Liver (tissue), 8 donors: ENCODE measurements at regions not wholly inside any gene's neighbourhood (a gene's known extent, or its start where the extent isn't known, plus 50 kb on each side); places are given as distances from the start of the nearest gene placed in this dataset.

Source experiments
- DNase-seq: peaks from one replicate; pipeline ENCODE4 v3.0.0-alpha.2; 2017; ENCODE audit warnings: low spot score
- H3K27ac ChIP-seq, 2 donors: one replicate each; pipeline ENCODE4 v1.7.0; 2013; ENCODE audit warnings: inconsistent platforms in 2 of 2, low read length in 2 of 2, control low read depth in 1 of 2, low read depth in 1 of 2, mild to moderate bottlenecking in 1 of 2
- H3K27me3 ChIP-seq, 4 donors: one replicate each; pipeline versions ENCODE4 v1.6.1 to v1.7.0; 2013; ENCODE audit warnings: low read length in 3 of 4, inconsistent platforms in 1 of 4, mild to moderate bottlenecking in 1 of 4, moderate library complexity in 1 of 4; ENCODE audit not compliant: control insufficient read depth in 4 of 4, insufficient read depth in 4 of 4
- H3K36me3 ChIP-seq, 4 donors: one replicate each; pipeline versions ENCODE4 v1.6.1 to v1.7.0; 2013; ENCODE audit warnings: low read length in 3 of 4, mild to moderate bottlenecking in 3 of 4, low read depth in 1 of 4, moderate library complexity in 1 of 4; ENCODE audit not compliant: control insufficient read depth in 4 of 4, insufficient read depth in 3 of 4
- H3K4me1 ChIP-seq, 4 donors: one replicate each; pipeline versions ENCODE4 v1.6.1 to v1.7.0; 2013; ENCODE audit warnings: low read length in 3 of 4, mild to moderate bottlenecking in 3 of 4, moderate library complexity in 1 of 4; ENCODE audit not compliant: control insufficient read depth in 4 of 4, insufficient read depth in 4 of 4
- H3K4me3 ChIP-seq, 3 donors: one replicate each; pipeline versions ENCODE4 v1.6.1 to v1.7.0; 2013; ENCODE audit warnings: low read length in 3 of 3, control low read depth in 1 of 3, low read depth in 1 of 3, mild to moderate bottlenecking in 1 of 3
- H3K9ac ChIP-seq, 2 donors: one replicate each; pipeline ENCODE4 v1.7.0; 2013; ENCODE audit warnings: low read length in 2 of 2, mild to moderate bottlenecking in 2 of 2, moderate library complexity in 2 of 2, control low read depth in 1 of 2, low read depth in 1 of 2
- H3K9me3 ChIP-seq, 4 donors: one replicate each; pipeline versions ENCODE4 v1.6.1 to v1.7.0; 2013; ENCODE audit warnings: low read length in 3 of 4; ENCODE audit not compliant: control insufficient read depth in 4 of 4
- ATF3 ChIP-seq: IDR thresholded peaks from 2 replicates; pipeline ENCODE4 v1.6.1; 2016; ENCODE audit warnings: antibody characterized with exemption
- CTCF ChIP-seq: fragments of 150-350 bp; IDR thresholded peaks from 2 replicates; pipeline ENCODE4 v1.5.1; 2017; ENCODE audit warnings: improper control_type of control experiment, low read depth, low read length; ENCODE audit not compliant: missing input control
- FOXA1 ChIP-seq: IDR thresholded peaks from 2 replicates; pipeline ENCODE4 v1.6.1; 2016; ENCODE audit warnings: antibody characterized with exemption
- FOXA2 ChIP-seq: IDR thresholded peaks from 2 replicates; pipeline ENCODE4 v1.6.1; 2016; ENCODE audit warnings: antibody characterized with exemption
- GABPA ChIP-seq, 2 donors: IDR thresholded peaks in 1 of 2; conservative IDR thresholded peaks in 1 of 2; 2 replicates each; pipeline ENCODE4 v1.6.1; 2016; ENCODE audit warnings: antibody characterized with exemption in 2 of 2, mild to moderate bottlenecking in 1 of 2, moderate library complexity in 1 of 2
- HNF4A ChIP-seq, 2 donors: conservative IDR thresholded peaks; 2 replicates each; pipeline ENCODE4 v1.6.1; 2016; ENCODE audit warnings: antibody characterized with exemption in 2 of 2, mild to moderate bottlenecking in 2 of 2
- HNF4G ChIP-seq: IDR thresholded peaks from 2 replicates; pipeline ENCODE4 v1.6.1; 2016; ENCODE audit warnings: antibody characterized with exemption
- JUND ChIP-seq, 2 donors: IDR thresholded peaks; 2 replicates each; pipeline ENCODE4 v1.6.1; 2016; ENCODE audit warnings: antibody characterized with exemption in 2 of 2
- NR2F2 ChIP-seq: IDR thresholded peaks from 2 replicates; pipeline ENCODE4 v1.6.1; 2016; ENCODE audit warnings: antibody characterized with exemption
- RAD21 ChIP-seq, 2 donors: IDR thresholded peaks; 2 replicates each; pipeline ENCODE4 v1.6.1; 2016; ENCODE audit warnings: antibody characterized with exemption in 2 of 2, mild to moderate bottlenecking in 2 of 2
- RXRA ChIP-seq, 2 donors: IDR thresholded peaks; 2 replicates each; pipeline ENCODE4 v1.6.1; 2017 to 2018; ENCODE audit warnings: antibody characterized with exemption in 2 of 2, mild to moderate bottlenecking in 1 of 2
- SP1 ChIP-seq: IDR thresholded peaks from 2 replicates; pipeline ENCODE4 v1.6.1; 2018; ENCODE audit warnings: antibody characterized with exemption, mild to moderate bottlenecking
- TAF1 ChIP-seq: conservative IDR thresholded peaks from 2 replicates; pipeline ENCODE4 v1.6.1; 2016; ENCODE audit warnings: antibody characterized with exemption, mild to moderate bottlenecking
- YY1 ChIP-seq: IDR thresholded peaks from 2 replicates; pipeline ENCODE4 v1.6.1; 2016; ENCODE audit warnings: antibody characterized with exemption, mild to moderate bottlenecking
- ZBTB33 ChIP-seq: IDR thresholded peaks from 2 replicates; pipeline ENCODE4 v1.6.1; 2016; ENCODE audit warnings: antibody characterized with exemption
- WGBS: extraction: QIAGEN DNeasy Blood & Tissue Kit; methylation state at CpG from one replicate; pipeline ENCODE4 v1.1.7; 2013; 5-methylcytosine and 5-hydroxymethylcytosine counted together
- TF ChIP-seq, protein P1 (sequence below): IDR thresholded peaks from 2 replicates; pipeline ENCODE4 v1.6.1; 2016; ENCODE audit warnings: antibody characterized with exemption
- TF ChIP-seq, protein P2 (sequence below): IDR thresholded peaks from 2 replicates; pipeline ENCODE4 v1.6.1; 2016; ENCODE audit warnings: antibody characterized with exemption, mild to moderate bottlenecking
- donor health status: healthy.
- donor health status: healthy.
- donor health status: healthy.
- donor health status: healthy.
- donor health status: healthy.

DNA sequence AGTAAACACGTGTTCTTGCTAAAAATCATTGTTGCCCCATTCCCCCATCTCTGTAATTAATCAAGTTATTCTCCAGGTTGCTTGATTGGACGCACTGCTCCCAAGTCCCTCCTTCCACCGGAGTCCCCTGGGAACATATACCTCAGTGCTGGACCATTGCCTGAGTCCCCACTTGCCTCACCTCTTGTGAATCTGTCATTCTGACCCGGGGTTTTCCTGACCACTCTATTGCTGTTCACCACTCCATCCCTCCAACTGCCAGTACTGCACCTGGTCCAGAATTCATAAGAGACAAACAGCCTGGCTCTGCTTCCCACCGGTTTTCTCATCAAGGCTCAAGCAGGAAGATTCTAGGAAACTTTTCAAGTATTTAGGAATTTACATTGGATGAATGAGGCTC lies 555.9 kb downstream of the VRK1 start:
- Histone ChIP-seq H3K4me3 (no peak overlapping the region), H3K27me3 (no peaks in the 10 kb centered on the region), H3K4me1 (peaks cover 0 to 14% (median 9%) of the 10 kb centered on the region in 4 donors), H3K9me3 (no peaks in the 10 kb centered on the region), H3K9ac (no peak overlapping the region), H3K27ac (no peak overlapping the region), H3K36me3 (no peaks in the 10 kb centered on the region)
- no peak for TF ChIP-seq SP1
- TF ChIP-seq, protein P1, sequence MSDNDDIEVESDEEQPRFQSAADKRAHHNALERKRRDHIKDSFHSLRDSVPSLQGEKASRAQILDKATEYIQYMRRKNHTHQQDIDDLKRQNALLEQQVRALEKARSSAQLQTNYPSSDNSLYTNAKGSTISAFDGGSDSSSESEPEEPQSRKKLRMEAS: no peak
- TF ChIP-seq HNF4G: no peak
- TF ChIP-seq RXRA (IDR thresholded peaks at IDR 0.05): no peak
- no peak for TF ChIP-seq JUND (IDR thresholded peaks at IDR 0.05)
- TF ChIP-seq FOXA2: no peak
- TF ChIP-seq ZBTB33: no peak
- no peak for TF ChIP-seq CTCF
- no peak for TF ChIP-seq YY1
- TF ChIP-seq ATF3: no peak
- no peak for TF ChIP-seq HNF4A (conservative IDR thresholded peaks at IDR 0.05)
- TF ChIP-seq RAD21 (IDR thresholded peaks at IDR 0.05): no peak
- no peak for TF ChIP-seq GABPA (IDR thresholded peaks at IDR 0.05 in 1 of 2, conservative IDR thresholded peaks at IDR 0.05 in 1 of 2)
- no peak for TF ChIP-seq NR2F2
- TF ChIP-seq, protein P2, sequence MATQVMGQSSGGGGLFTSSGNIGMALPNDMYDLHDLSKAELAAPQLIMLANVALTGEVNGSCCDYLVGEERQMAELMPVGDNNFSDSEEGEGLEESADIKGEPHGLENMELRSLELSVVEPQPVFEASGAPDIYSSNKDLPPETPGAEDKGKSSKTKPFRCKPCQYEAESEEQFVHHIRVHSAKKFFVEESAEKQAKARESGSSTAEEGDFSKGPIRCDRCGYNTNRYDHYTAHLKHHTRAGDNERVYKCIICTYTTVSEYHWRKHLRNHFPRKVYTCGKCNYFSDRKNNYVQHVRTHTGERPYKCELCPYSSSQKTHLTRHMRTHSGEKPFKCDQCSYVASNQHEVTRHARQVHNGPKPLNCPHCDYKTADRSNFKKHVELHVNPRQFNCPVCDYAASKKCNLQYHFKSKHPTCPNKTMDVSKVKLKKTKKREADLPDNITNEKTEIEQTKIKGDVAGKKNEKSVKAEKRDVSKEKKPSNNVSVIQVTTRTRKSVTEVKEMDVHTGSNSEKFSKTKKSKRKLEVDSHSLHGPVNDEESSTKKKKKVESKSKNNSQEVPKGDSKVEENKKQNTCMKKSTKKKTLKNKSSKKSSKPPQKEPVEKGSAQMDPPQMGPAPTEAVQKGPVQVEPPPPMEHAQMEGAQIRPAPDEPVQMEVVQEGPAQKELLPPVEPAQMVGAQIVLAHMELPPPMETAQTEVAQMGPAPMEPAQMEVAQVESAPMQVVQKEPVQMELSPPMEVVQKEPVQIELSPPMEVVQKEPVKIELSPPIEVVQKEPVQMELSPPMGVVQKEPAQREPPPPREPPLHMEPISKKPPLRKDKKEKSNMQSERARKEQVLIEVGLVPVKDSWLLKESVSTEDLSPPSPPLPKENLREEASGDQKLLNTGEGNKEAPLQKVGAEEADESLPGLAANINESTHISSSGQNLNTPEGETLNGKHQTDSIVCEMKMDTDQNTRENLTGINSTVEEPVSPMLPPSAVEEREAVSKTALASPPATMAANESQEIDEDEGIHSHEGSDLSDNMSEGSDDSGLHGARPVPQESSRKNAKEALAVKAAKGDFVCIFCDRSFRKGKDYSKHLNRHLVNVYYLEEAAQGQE: no peak
- TF ChIP-seq TAF1: no peak
- no peak for TF ChIP-seq FOXA1
- no peak for DNase-seq
- 89% methylated on average over 5 of the region's 5 CpGs for WGBS
